ENCODE measurements at regions not wholly inside any gene's neighbourhood (a gene's known extent, or its start where the extent isn't known, plus 50 kb on each side); places are given as distances from the start of the nearest gene placed in this dataset.

DNA sequence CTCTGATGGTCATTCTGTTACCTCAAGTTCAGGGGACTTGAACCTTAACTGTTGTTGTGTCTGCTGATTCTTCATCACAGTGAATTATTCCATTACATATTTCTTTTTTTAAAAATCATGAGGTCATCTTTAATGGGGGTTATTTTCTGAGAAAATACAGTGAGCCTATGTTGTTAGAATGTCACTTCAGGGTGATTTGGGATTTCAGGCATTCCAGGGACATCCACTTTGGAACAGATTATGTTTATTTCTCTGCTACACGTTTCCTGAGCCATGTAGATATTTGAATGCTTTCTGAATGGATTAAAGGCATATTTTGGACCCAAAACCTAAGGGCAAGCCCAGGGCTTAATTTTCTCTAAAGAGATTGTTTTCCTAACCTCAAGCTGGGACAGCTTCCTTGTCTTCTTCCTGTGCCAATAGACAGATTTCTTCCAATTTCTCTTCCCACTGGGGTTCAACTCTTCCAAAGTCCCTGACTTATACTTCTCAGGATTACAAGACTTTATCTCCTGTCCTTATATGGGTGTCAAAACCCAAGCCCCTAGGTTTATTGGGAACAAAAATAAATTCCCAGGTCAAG, 271.7 kb downstream of the ARHGAP12 start:
- no peak overlapping the region for H3K4me2 ChIP-seq (ENCODE audit: insufficient read depth, low read length)
- FAIRE-seq = no peak
- POLR2A ChIA-PET = interaction anchor here (0.6 to 0.7 kb wide), 2 partner anchors 80 to 141 kb away, joined by 3 read pairs; no protein-coding TSS in a partner anchor
- CTCF ChIA-PET (ENCODE audit: low intra/inter-chr PET ratio) = no interaction called here
- BruUV-seq (replicated peaks) = no TSS peak
- no peak overlapping the region for H3K27ac ChIP-seq (ENCODE audit: extremely low read depth, low read depth, low read length)
- H3K4me1 ChIP-seq (replicated peaks in 1 of 2; ENCODE audit: control insufficient read depth in 2 of 2, insufficient read depth in 2 of 2, low read length in 2 of 2) = no peaks in the 10 kb centered on the region
- intact Hi-C loops (cut with micrococcal nuclease) = no loop called here
- H3K9me3 ChIP-seq (replicated peaks; ENCODE audit: control insufficient read depth, insufficient read depth, low read depth, low read length) = no peaks in the 10 kb centered on the region
- no peak overlapping the region for H3K9ac ChIP-seq (ENCODE audit: insufficient read depth in 1 of 2, low read depth in 2 of 2, low read length in 2 of 2)
- no peak for ATAC-seq
- H3K4me3 ChIP-seq = no peak overlapping the region
- in situ Hi-C loops (cut with MboI) = no loop called here
- DNase-seq (ENCODE audit: extremely low read depth in 1 of 4, low spot score in 3 of 4) = no peak
- WGBS (ENCODE audit: insufficient coverage, low coverage, missing lambda C conversion rate) = 0% methylated on average over 1 of the region's 1 CpG
- H3K27me3 ChIP-seq (ENCODE audit: control insufficient read depth in 2 of 2, insufficient read depth in 2 of 2, low read length in 2 of 2) = no peaks in the 10 kb centered on the region
- no peak overlapping the region for H2AFZ ChIP-seq (ENCODE audit: low read depth, low read length)
- no peaks in the 10 kb centered on the region for H3K36me3 ChIP-seq (ENCODE audit: control insufficient read depth, insufficient read depth, low read length)
- H3K79me2 ChIP-seq (ENCODE audit: control insufficient read depth, insufficient read depth, low read length) = no peaks in the 10 kb centered on the region
- TF ChIP-seq ELF1 (tag; IDR thresholded peaks at IDR 0.05) (no peak), ZNF778 (CRISPR knock-in tag; IDR thresholded peaks at IDR 0.05) (no peak), ZNF644 (tag; IDR thresholded peaks at IDR 0.05; ENCODE audit: low read depth) (no peak), ZNF780A (CRISPR knock-in tag; IDR thresholded peaks at IDR 0.05) (no peak), SRSF9 (IDR thresholded peaks at IDR 0.05; ENCODE audit: borderline replicate concordance, low read depth, low read length) (no peak), NONO (IDR thresholded peaks at IDR 0.05; ENCODE audit: low read depth in 2 of 2, low read length in 1 of 2) (no peak)
- TF ChIP-seq, protein P1, sequence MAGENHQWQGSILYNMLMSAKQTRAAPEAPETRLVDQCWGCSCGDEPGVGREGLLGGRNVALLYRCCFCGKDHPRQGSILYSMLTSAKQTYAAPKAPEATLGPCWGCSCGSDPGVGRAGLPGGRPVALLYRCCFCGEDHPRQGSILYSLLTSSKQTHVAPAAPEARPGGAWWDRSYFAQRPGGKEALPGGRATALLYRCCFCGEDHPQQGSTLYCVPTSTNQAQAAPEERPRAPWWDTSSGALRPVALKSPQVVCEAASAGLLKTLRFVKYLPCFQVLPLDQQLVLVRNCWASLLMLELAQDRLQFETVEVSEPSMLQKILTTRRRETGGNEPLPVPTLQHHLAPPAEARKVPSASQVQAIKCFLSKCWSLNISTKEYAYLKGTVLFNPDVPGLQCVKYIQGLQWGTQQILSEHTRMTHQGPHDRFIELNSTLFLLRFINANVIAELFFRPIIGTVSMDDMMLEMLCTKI (IDR thresholded peaks at IDR 0.05; ENCODE audit: partially characterized antibody) = no peak
- TF ChIP-seq, protein P2, sequence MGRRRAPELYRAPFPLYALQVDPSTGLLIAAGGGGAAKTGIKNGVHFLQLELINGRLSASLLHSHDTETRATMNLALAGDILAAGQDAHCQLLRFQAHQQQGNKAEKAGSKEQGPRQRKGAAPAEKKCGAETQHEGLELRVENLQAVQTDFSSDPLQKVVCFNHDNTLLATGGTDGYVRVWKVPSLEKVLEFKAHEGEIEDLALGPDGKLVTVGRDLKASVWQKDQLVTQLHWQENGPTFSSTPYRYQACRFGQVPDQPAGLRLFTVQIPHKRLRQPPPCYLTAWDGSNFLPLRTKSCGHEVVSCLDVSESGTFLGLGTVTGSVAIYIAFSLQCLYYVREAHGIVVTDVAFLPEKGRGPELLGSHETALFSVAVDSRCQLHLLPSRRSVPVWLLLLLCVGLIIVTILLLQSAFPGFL (CRISPR knock-in tag; IDR thresholded peaks at IDR 0.05) = no peak
- no peaks in the 10 kb centered on the region for H3K9me1 ChIP-seq (ENCODE audit: control insufficient read depth, insufficient read depth, low read length)
- no peaks in the 10 kb centered on the region for H4K20me1 ChIP-seq (replicated peaks; ENCODE audit: control insufficient read depth, insufficient read depth, low read length)
